ENCODE measurements at regions not wholly inside any gene's neighbourhood (a gene's known extent, or its start where the extent isn't known, plus 50 kb on each side); places are given as distances from the start of the nearest gene placed in this dataset.
"Not testable (repeated sequence)": the region's sequence is repeated elsewhere in the genome, so short reads cannot be mapped to it uniquely, and the experiment has no call there.

DNA sequence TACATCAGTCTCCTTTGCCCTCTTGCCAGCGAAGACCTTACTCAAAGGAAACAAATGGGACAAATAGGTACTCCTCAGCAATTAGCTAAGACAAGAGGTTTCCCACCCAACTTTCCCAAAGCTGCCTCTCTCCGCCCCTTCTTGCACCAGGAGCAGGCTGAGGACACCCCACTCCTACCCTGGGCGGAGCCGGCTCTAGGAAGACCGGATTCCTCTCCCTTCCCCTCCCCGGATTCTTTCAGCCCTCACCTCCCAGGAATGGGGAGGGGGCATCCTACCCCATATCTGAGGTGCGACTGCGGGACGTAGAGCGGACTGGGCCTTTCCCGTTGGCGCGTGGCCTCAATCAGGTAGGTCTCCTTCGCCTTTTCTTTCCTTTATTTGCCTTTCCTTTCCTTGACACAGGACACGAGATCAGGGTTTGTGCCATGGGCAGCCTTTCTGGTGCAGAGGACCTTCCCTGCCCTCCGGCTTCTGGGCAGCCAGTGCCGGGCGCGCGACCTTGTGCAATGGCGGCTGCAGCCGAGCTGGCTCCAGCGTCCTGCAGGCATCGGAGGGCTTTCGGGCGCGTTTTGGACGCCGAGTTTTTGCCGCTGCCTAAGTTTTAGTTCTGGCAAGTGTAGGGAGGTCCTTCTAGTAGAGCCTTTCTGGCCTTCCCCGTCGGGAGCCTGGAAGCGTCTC is 279.9 kb downstream of the PLS3 start:
- DNase-seq (ENCODE audit: extremely low read depth in 1 of 11, low read depth in 9 of 11, low spot score in 4 of 11), result not testable (repeated sequence)

DNA sequence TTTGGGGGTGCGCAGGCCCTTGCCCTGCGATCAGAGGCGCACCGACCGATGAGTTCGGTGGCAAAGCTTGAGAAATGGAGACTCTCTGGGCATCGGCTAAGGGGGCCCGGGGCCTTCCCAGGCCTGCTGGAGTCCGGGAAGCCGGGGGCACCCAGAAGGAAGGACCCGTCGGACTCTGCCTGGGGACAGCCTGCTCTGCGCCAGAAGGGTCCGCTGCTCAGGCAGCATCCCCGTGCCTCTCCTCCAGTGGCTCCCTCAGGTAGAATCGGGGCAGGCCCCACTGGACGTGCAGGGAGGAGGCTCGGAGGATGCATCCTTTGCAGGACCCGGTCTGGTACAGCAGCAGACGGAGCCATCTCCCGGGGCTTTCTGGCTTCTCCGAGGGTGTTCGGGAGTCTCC is 290.0 kb downstream of the PLS3 start:
- not testable (repeated sequence) for DNase-seq (ENCODE audit: extremely low read depth in 1 of 11, low read depth in 9 of 11, low spot score in 4 of 11)

DNA sequence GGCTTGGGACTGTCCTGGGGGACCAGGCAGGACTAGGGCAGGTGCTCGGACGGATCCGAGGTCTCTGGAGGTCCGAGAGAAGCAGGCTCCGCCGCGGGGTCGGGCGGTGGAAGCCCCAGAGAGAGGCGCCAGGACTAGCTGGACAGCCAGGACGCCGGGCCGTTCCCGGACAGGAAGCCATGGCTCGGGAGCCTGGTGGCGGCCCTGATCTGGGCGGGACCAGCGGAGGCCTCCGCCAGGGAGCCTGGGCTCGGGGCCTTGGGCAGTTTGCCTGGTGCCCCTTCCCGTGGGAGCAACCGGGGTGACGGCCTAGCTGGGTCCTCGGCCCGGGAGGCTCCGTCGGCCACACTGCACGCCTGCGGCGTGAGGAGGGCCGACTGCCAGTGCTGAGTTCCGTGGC is 292.3 kb downstream of the PLS3 start:
- not testable (repeated sequence) for DNase-seq (ENCODE audit: extremely low read depth in 1 of 11, low read depth in 9 of 11, low spot score in 4 of 11)

DNA sequence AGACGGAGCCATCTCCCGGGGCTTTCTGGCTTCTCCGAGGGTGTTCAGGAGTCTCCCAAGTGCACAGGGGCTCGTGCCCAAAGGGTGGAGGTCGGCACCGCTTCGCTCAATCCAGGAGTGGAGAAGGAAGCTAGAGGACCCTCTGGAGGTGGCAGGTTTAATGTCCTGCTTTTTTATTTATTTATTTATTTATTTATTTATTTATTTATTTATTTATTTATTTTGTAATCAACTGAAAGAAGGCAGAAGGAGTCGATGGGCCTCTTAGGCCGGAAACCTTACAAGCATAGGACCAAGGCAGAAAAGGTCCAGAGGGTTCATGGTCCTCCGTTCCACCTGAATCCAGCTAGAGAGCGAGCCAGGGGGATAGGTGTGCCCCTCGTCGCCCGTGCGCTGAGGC is 289.4 kb upstream of the AGTR2 start:
- DNase-seq (ENCODE audit: extremely low read depth in 1 of 11, low read depth in 9 of 11, low spot score in 4 of 11), result not testable (repeated sequence)

DNA sequence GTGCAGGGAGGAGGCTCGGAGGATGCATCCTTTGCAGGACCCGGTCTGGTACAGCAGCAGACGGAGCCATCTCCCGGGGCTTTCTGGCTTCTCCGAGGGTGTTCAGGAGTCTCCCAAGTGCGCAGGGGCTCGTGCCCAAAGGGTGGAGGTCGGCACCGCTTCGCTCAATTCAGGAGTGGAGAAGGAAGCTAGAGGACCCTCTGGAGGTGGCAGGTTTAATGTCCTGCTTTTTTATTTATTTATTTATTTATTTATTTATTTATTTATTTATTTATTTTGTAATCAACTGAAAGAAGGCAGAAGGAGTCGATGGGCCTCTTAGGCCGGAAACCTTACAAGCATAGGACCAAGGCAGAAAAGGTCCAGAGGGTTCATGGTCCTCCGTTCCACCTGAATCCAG is 286.4 kb upstream of the AGTR2 start:
- not testable (repeated sequence) for DNase-seq (ENCODE audit: extremely low read depth in 1 of 11, low read depth in 9 of 11, low spot score in 4 of 11)

DNA sequence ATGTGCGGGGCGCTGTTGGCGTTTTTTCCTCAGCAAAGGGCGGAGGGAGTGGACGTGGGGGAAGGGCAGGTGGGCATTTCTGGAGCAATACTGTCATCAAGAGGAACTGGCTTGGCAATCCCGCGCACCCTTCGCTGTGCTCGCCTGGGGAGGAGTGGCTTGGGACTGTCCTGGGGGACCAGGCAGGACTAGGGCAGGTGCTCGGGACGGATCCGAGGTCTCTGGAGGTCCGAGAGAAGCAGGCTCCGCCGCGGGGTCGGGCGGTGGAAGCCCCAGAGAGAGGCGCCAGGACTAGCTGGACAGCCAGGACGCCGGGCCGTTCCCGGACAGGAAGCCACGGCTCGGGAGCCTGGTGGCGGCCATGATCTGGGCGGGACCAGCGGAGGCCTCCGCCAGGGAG is 282.5 kb upstream of the AGTR2 start:
- DNase-seq (ENCODE audit: extremely low read depth in 1 of 11, low read depth in 9 of 11, low spot score in 4 of 11), result peak in 4 of 11 donors; percentile 51 to 60 (median 58)

DNA sequence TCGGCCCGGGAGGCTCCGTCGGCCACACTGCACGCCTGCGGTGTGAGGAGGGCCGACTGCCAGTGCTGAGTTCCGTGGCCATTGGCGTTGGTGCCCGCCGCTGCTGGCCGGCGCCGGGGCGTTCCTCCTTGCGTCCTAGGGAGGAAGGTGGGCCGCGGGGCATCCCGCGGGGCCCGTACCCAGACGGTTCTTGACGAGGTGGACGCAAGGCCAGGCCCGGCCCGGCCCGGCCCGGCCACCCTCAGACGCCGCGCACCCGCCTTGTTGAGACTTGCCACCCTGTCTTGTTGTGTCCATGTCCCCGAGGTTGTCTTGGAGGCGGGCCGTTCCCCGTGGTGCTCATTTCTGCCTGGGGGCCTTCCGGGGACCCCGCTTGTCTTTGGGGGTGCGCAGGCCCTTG is 282.0 kb upstream of the AGTR2 start:
- DNase-seq (ENCODE audit: extremely low read depth in 1 of 11, low read depth in 9 of 11, low spot score in 4 of 11), result not testable (repeated sequence)

DNA sequence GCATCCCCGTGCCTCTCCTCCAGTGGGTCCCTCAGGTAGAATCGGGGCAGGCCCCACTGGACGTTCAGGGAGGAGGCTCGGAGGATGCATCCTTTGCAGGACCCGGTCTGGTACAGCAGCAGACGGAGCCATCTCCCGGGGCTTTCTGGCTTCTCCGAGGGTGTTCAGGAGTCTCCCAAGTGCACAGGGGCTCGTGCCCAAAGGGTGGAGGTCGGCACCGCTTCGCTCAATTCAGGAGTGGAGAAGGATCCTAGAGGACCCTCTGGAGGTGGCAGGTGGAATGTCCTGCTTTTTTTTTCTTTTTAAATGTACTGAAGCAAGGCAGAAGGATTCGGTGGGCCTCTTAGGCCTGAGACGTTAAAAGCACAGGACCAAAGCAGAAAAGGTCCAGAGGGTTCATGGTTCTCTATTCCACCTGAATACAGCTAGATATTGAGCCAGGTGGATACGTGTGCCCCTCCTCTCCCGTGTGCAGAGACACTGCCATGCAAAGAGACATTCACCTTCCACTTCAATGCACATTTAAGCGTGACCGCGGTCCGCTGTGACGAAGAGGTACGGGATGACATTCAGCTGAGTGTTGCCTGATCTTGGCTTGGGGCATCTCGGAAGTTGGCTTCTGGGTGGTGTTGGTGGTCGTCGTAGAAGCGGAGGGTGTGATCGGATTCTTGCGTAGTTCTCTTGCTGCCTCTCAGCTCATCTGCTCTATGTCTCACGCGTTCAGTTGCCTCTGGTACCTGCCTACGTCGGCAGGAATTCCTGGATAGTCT is 281.2 kb upstream of the AGTR2 start:
- DNase-seq (ENCODE audit: extremely low read depth in 1 of 11, low read depth in 9 of 11, low spot score in 4 of 11), result no peak

DNA sequence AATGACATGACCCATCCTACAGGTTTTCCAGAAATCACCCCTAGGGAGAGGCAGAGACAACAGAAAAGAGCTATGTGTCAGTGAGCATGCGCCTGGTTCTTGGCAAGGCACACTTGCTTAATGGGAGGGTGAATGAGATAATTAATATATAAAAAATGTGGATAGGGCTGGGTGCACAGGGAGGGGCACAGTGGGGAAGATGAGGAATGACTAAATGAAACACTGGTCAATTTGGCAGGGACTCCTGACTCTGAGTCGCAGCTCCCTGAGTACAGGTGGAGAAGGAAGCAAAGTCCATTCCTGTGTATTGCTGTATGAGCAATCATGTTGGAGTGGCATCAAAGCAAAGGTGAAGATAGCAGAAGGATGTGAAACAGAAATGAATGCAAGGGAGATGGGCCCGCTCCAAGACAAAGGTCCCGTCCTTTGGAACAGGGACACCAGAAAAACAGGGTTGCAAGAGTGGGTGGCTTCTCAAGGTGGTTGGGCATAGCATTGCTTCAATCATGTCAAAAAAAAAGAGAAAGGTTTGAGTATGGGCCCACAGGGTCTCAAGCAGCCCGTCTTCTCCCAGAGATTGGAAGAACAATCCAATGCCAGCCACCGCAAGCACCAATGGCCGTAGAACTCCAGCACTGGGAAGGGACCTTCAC is 278.4 kb upstream of the AGTR2 start:
- DNase-seq (ENCODE audit: extremely low read depth in 1 of 11, low read depth in 9 of 11, low spot score in 4 of 11), result no peak

DNA sequence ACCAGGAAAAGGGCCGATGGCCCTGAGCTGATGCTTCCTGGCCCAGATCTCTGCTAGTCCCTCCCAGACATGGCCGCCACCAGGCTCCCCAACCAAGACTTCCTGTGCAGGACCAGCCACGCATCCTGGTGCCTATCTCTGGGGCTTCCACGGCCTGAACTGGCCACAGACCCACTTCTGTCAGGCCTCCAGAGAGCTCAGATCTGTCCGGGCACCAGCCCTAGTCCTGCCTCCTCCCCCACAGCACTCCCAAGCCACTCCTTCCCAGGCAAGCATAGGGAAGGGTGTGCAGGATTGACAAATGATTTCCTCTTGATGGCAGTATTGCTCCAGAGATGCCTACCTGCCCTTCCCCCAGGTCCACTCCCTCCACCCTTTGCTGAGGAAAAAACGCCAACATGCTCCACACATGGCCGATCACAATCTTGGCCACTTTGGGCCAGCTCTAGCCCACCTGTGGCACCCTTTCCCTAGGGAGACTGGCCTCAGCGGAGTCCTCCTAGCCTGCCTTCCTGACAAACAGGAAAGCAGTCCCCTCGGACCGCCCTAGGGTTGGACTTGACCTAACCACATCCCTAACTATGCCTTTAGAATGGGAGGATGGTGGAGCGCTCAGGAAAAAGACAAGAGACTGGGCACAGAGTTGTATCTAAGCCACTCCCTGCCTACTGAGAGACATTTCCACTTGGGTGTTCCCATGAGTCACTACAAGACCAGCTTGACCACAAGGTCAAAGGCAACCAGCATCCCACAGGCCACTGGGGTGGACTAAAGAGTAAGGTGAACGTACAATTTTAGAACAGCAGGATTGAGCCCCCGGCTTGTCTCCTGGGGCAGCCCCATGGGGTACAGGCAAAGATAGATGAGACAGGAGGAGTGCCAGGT is 277.5 kb upstream of the AGTR2 start:
- DNase-seq (ENCODE audit: extremely low read depth in 1 of 11, low read depth in 9 of 11, low spot score in 4 of 11), result peak in 5 of 11 donors; percentile 52 to 67 (median 59)

DNA sequence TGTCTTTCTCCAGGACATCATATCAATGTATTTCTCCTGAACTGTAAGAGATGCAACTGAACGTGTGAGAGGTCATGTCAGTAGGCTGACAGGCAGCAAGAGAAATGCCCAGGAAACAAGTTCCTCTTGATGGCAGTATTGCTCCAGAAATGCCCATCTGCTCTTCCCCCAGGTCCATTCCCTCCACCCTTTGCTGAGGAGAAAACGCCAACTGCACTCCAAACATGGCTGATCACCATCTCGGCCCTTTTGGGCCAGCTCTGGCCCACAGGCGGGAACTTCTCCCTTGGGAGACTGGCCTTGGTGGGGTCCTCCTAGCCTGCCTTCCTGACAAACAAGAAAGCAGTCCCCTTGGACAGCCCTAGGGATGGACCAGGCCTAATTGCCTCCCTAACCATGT is 276.5 kb upstream of the AGTR2 start:
- DNase-seq (ENCODE audit: extremely low read depth in 1 of 11, low read depth in 9 of 11, low spot score in 4 of 11), result peak in 4 of 11 donors; percentile 21 to 44 (median 37)

DNA sequence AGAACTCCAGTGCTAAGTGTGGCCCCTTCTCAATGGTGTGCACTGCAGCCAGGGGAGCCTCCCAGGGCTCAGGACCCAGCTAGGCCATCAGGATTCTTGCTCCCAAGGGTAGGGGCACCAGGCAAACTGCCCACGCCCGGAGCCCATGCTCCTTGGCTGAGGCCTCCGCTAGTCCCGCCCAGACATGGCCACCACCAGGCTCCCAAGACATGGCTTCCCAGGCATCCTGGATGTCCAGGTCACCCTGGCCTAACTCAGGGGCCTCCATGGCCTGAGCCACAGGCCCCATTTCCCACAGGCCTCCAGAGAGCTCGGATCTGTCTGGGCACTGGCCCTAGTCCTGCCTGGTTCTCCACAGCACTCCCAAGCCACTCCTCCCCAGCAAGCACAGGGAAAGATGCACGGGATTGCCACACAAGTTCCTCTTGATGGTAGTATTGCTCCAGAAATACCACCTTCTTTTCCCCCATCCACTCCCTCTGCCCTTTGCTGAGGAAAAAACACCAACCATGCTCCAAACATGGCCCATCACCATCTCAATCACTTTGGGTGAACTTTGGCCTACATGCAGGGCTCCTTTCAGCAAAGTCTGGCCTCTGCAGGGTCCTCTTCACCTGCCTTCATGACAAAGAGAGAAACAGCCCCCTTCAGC is 274.7 kb upstream of the AGTR2 start:
- no peak for DNase-seq (ENCODE audit: extremely low read depth in 1 of 11, low read depth in 9 of 11, low spot score in 4 of 11)

DNA sequence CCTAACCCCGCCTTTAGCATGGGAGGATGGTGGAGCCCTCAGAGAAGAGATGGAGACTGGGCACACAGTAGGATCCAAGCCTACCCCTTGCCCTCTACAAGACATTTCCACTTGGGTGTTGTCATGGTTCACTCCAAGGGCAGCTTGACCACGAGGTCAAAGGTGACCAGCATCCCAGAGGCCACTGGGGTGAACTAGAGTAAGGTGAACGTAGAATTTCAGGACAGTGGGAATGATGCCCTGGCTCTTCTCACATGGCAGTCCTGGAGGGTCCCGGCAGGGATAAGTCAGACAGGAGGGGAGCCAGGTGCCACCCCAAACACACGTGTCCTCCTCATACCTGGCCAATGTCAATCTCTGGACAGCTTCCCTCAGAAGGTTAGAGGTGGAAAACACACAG is 274.2 kb upstream of the AGTR2 start:
- no peak for DNase-seq (ENCODE audit: extremely low read depth in 1 of 11, low read depth in 9 of 11, low spot score in 4 of 11)

DNA sequence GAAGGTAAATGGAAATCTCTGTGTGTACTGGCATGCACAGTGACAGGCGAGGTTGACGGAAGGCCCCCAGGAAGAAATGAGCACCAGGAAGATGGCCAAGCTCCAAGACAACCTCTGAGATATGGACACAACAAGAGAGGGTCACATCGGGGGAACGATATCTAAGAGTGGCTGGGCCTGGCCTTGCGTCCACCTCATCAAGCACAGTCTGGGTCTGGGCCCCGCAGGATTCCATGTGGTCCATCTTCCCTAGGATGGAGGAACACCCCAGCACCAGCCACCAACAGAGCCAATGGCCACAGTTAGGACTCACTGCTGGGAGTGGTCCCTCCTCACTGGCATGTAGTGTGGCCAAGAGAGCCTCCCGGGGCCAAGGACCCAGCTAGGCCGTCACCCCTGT is 272.6 kb upstream of the AGTR2 start:
- no peak for DNase-seq (ENCODE audit: extremely low read depth in 1 of 11, low read depth in 9 of 11, low spot score in 4 of 11)

DNA sequence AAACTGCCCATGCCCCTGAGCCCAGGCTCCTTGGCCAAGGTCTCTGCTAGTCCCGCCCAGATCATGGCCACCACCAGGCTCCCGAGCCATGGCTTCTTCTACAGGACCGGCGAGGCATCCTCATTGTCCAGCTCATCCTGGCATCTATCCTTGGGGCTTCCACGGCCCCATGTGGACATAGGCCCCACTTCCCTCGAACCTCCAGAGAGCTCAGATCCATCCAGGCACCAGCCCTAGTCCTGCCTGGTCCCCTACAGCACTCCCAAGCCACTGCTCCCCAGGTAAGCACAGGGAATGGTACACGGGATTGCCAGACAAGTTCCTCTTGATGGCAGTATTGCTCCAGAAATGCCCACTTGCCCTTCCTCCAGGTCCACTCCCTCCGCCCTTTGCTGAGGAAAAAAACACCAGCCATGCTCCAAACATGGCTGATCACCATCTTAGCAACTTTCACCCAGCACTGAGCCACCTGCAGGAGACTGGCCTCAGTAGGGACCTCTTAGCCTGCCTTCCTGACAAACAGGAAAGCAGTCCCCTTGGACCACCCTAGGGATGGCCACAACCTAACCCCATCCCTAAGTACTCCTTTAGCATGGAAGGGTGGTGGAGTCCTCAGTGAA is 272.1 kb upstream of the AGTR2 start:
- DNase-seq (ENCODE audit: extremely low read depth in 1 of 11, low read depth in 9 of 11, low spot score in 4 of 11), result peak in 5 of 11 donors; percentile 43 to 80 (median 72)

DNA sequence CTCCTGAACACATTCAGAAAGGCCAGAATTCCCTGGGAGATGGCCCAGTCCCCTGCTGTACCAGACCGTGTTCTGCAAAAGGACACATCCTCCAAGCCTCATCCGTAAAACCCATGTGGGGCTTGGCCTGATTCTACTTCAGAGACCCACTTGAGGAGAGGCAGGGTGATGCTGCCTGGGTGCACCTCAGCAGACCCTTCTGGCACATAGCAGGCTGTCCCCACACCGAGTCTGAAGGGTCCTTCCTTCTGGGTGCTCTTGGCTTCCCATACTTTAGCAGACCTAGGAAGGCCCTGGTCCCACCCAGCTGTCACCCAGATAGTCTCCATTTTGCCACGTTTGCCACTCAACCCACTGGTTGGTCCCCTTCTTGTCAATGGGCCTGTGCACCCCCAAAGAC is 270.1 kb upstream of the AGTR2 start:
- DNase-seq (ENCODE audit: extremely low read depth in 1 of 11, low read depth in 9 of 11, low spot score in 4 of 11), result no peak

DNA sequence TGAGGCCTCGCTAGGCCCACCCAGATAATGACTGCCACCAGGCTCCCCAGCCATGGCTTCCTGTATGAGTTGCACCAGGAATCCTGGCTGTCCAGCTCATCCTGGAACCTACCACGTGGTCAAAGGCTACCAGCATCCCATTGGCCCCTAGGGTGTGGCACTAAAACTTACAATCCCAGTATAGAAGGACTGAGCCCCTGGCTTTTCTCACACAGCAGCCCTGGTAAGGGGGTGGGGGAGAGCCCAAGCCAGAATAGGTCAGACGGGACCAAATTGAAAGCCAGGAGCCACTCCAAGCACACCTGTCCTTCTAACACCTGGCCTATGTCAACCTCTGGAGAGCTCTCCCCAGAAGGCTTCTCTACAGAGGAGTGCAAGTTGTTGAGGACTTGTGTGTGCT is 269.3 kb upstream of the AGTR2 start:
- no peak for DNase-seq (ENCODE audit: extremely low read depth in 1 of 11, low read depth in 9 of 11, low spot score in 4 of 11)

DNA sequence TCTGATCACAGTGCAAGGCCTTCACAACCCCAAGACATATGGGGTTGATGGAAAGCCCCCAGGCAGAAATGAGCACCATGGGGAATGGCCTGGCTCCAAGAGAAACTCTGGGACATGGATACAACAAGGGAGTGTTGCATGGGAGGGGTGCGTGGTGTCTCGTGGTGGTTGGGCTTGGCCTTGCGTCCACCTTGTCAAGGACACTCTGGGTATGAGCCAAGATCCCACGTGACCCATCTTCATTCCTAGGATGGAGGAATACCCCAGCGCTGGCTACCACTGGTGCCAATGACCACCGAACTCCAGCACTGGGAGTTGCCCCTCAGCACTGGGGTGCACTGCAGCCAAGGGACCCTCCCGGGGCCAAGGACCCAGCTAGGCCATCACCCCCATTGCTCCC is 267.5 kb upstream of the AGTR2 start:
- DNase-seq (ENCODE audit: extremely low read depth in 1 of 11, low read depth in 9 of 11, low spot score in 4 of 11), result no peak
